Neural progenitor cell (in vitro differentiated cells): ENCODE measurements at regions not wholly inside any gene's neighbourhood (a gene's known extent, or its start where the extent isn't known, plus 50 kb on each side); places are given as distances from the start of the nearest gene placed in this dataset.

Experiments used
- CTCF ChIP-seq: fragments of 200-600 bp; sonication (generic); IDR thresholded peaks from 2 replicates; pipeline ENCODE4 v1.5.1; 2017; ENCODE audit warnings: antibody characterized with exemption, mild to moderate bottlenecking
- EZH2phosphoT487 ChIP-seq: fragments of 200-600 bp; sonication (generic); IDR thresholded peaks from 2 replicates; pipeline ENCODE4 v1.6.1; 2017; ENCODE audit warnings: antibody characterized with exemption

GRCh38 chr13:44220948-44221347 is 152.7 kb upstream of the SERP2 start:
- TF ChIP-seq CTCF: no peak
- TF ChIP-seq EZH2phosphoT487: no peak
